SIG-M5 treated with dmso at 0.1 percent for 504 hours (cell line): ENCODE measurements at regions not wholly inside any gene's neighbourhood (a gene's known extent, or its start where the extent isn't known, plus 50 kb on each side); places are given as distances from the start of the nearest gene placed in this dataset.

Experiments
- DNase-seq: peaks from one replicate; lab custom pipeline; 2025; ENCODE audit not compliant: unreplicated experiment; lab: John Stamatoyannopoulos, UW

GRCh38 chr14:53858345-53858684 is 98.3 kb downstream of the BMP4 start:
- no peak for DNase-seq

DNA sequence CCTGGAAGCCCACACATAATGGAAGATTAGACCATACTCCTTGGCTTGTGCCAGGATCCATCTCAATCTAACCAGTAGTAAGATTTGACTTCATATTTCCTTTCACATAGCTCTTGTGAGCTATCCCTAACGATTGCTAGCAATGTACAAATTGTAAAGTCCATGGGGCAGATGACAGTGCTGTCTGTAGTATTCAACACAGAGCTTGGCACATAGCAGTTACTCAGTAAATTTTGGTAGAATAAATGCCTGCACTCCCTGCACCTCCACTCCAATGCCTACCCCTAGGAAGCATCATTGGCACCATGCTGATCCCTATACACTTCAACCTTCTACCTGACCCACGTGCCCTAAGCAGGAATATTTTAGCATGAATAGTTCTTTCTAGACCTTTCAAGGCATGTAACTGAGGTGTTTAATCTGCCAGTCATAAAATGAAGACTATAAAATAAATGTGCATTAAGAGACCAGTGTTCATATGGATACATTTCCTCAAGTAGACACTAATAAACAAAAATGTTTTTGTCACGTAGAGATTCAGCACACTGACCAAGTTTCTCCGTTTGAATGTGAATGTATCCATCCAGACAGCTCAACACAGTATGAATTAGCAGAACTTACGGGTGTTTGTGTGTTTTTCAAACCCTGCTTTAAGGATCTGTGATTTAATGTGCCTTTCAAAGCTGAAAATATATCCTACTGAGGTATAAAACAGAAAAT is 98.8 kb downstream of the BMP4 start:
- no peak for DNase-seq

GRCh38 chr14:53855574-53855973 is 101.1 kb downstream of the BMP4 start:
- DNase-seq = no peak

GRCh38 chr14:53855127-53855526 is 101.5 kb downstream of the BMP4 start:
- DNase-seq = no peak

GRCh38 chr14:53851394-53852090 is 105.1 kb downstream of the BMP4 start:
- no peak for DNase-seq

DNA sequence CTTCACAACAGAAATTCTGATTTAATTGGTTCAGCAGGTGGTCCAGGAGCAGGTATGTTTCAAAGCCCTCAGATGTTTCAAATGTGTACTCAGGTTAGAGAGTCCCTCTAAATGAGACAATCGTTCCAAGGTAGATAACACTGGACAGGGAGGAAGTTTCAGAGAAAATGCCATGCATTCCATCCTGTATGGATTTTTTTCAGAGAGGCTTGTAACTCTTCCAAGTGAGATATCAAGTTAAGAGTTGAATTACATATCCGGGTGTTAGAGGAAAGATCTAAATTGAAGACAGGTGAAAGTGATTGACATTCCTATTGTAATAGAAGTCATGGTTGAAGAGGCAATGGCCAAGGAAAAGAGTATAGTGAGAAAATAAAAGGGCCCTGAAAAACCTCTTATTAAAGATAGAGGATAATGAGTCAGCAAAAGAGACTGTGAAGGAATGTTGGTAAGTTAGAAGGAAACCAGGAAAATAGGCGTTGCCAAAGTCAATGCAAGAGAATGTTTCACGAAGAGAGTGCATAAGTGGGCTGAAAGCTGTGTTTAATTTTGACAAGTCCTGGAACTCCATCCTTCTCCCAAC is 105.8 kb downstream of the BMP4 start:
- peak; percentile 4 for DNase-seq

GRCh38 chr14:53849549-53849948 is 107.1 kb downstream of the BMP4 start:
- no peak for DNase-seq

DNA sequence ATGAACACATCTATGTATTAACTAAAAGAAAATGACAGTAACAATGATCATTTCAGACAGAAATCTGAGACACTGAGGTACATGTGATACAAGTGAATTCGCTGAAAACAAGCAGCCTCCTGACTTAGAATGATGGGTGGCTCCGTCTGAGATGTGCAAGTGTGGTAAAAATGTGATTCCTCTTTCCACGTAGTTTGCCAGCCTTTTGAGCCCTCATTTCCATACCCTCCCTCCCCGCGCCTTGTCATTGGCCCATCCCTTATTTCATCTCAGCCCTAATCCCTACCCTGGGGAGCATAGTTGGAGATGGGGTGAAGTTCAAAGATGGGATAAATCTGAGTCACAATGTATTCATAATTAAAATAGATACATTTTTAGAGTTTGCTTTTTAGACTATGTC is 107.8 kb downstream of the BMP4 start:
- no peak for DNase-seq

DNA sequence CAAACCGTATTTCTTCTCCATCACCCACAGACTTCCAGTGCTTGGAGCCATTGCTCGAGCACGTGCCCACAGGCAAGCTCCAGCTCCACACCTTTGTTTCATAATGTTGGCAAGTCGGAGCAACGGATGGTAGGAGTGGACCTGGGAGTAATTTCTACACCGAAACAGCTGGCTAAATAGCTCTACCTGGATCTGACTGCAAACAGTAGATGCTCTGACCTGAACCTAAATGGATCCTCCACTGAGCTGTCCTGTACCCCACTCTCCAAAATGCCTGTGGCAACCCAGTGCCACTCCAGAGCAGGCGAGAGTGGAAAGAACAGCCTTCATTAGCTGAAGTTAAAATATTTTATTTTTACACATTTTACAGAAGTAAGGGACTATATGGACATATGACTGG is 108.7 kb downstream of the BMP4 start:
- DNase-seq = no peak

DNA sequence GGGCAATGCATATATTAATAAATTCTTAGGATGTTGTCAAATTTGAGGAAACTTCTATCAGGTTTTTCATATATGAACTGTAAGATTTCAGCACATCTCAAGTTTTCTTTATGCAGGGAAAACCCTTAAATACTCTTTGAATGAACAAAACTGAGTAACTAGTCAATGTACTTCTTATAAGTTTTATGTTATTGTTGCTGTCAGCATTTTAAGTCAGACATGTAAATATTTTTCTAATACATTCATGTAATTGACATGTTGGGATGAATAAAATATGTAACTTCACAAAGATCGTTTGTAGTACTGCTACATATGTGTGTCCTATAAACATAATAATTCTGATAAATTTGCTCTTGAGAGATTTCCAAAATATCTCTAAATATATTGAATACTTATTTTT is 109.6 kb downstream of the BMP4 start:
- DNase-seq = no peak

- DNase-seq = no peak
Observed at GRCh38 chr14:53845813-53846693, 110.6 kb downstream of the BMP4 start.

DNA sequence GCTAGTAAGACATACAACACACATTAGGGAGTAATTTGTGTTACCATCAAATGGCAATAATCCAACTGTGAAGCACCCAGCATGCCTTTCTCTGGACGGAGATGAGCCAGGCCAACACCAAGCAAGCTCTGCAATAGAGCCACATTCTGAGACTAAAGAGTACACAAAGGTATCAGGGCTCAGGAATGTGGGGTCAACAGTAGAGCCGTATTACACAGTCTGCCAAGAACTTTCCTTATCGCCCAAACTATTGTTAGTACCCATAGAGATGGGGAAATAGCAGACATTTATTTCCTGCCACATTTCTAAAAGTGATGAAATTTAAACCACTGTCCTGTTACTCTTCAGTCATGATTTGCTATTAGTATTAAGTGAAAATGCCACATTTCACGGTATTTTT is 113.7 kb downstream of the BMP4 start:
- DNase-seq = peak; percentile 18

- DNase-seq = no peak
Observed at GRCh38 chr14:53841109-53842099, 115.2 kb downstream of the BMP4 start.

- DNase-seq = no peak
Observed at GRCh38 chr14:53840444-53840843, 116.2 kb downstream of the BMP4 start.

GRCh38 chr14:53838374-53838773 is 118.3 kb downstream of the BMP4 start:
- DNase-seq = no peak

GRCh38 chr14:53837656-53838055 is 119.0 kb downstream of the BMP4 start:
- DNase-seq = peak; percentile 53

GRCh38 chr14:53836551-53836950 is 120.1 kb downstream of the BMP4 start:
- DNase-seq = no peak

- no peak for DNase-seq
Observed at GRCh38 chr14:53828820-53829219, 127.8 kb downstream of the BMP4 start.

DNA sequence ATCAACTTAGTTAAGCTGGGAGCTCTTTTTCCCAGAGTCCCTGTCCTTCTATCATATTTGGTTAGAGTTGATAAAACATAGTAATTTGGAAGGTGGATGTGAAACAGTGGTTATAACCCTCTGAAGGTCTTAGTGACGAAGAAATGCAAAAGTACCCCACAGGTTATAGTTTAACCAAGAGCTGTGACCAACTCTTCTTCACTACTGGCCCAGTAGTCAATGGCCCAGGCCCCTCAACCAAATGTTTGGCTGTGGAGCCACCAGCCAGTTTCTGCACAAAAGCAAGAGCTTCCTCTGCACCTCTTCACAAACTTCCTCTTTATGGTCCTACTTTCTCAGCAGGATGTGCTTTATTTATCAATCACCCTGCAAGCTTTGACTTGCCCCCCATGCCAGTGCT is 132.6 kb downstream of the BMP4 start:
- no peak for DNase-seq

DNA sequence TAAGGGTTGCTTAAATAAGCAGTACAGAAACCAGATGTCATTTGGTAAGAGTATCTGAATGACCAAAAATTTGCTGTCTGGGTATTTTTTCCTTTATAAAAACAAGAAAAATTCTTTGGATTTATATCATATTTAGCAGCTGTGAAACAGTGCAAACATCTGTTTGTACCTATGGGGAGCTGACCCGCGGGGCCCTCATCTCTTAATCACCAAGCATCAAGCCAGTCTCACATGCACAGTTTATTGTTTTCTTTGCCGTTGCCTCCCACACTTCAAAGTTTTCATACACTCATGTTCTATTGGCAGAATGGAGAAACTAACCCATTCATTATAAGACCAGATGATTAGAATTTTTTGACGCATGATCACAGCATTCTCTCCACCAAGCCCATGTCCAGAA is 142.2 kb downstream of the BMP4 start:
- no peak for DNase-seq
